Loucy (cell line): ENCODE measurements at regions not wholly inside any gene's neighbourhood (a gene's known extent, or its start where the extent isn't known, plus 50 kb on each side); places are given as distances from the start of the nearest gene placed in this dataset.

Experiments
- EZH2phosphoT487 ChIP-seq: fragments of 200-600 bp; IDR thresholded peaks from 2 replicates; pipeline ENCODE4 v1.6.1; 2018; ENCODE audit warnings: antibody characterized with exemption, mild to moderate bottlenecking, moderate library complexity, borderline replicate concordance
- TF ChIP-seq, protein P1 (sequence below): fragments of 200-600 bp; sonication (generic); conservative IDR thresholded peaks from 2 replicates; pipeline ENCODE4 v1.5.1; 2014; ENCODE audit warnings: mild to moderate bottlenecking, antibody characterized with exemption, low read length

DNA sequence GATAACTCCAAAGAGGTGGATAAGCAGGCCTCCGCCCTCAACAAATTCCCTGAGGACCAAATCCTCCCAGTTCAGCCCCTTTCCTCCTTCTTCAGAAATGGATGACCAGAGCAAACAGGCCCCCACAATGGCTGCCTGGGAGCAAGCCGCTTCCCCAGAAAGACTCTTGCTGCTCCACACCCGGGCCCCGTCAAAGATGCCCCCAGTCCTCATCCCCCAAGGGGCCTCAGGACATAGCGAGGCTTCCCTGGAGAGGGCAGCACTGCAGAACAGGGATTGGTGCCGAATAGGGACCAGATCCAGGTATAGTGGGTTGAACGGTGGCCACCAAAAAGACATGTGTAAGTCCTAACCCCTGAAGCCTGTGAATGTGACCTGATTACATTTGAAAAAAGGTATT lies 502.3 kb downstream of the SHQ1 start:
- TF ChIP-seq, protein P1, sequence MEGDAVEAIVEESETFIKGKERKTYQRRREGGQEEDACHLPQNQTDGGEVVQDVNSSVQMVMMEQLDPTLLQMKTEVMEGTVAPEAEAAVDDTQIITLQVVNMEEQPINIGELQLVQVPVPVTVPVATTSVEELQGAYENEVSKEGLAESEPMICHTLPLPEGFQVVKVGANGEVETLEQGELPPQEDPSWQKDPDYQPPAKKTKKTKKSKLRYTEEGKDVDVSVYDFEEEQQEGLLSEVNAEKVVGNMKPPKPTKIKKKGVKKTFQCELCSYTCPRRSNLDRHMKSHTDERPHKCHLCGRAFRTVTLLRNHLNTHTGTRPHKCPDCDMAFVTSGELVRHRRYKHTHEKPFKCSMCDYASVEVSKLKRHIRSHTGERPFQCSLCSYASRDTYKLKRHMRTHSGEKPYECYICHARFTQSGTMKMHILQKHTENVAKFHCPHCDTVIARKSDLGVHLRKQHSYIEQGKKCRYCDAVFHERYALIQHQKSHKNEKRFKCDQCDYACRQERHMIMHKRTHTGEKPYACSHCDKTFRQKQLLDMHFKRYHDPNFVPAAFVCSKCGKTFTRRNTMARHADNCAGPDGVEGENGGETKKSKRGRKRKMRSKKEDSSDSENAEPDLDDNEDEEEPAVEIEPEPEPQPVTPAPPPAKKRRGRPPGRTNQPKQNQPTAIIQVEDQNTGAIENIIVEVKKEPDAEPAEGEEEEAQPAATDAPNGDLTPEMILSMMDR = no peak
- TF ChIP-seq EZH2phosphoT487 = no peak
